K562 (cell line): ENCODE measurements at regions not wholly inside any gene's neighbourhood (a gene's known extent, or its start where the extent isn't known, plus 50 kb on each side); places are given as distances from the start of the nearest gene placed in this dataset.
A peak's percentile ranks its signal among the peaks of the same experiment; 100 is the strongest.

Experiments
- ATAC-seq: fragments of 200-7000 bp; cut with Tn5 transposase; 3 replicates; pipeline ENCODE4 v1.9.1; 2020; ENCODE audit warnings: moderate library complexity
- BruUV-seq: library from RNA; stranded (reverse); fragments of 400-500 nt; replicated peaks from 2 replicates; lab custom pipeline; 2021; lab: Mats Ljungman, UMichigan
- CTCF ChIA-PET: fragments of 300-600 bp; formaldehyde crosslinking; extraction: SDS; loops from one replicate; lab custom pipeline; 2021; ENCODE audit warnings: low intra/inter-chr PET ratio; lab: Yijun Ruan, JAX
- POLR2A ChIA-PET: fragments of 300-600, 350-650 bp; sonication (Branson Sonifier 250); formaldehyde crosslinking; extraction: SDS; loops from one replicate; lab custom pipeline; 2021; ENCODE audit warnings: antibody characterized with exemption, inconsistent platforms; lab: Yijun Ruan, JAX
- DNase-seq, 4 experiments: peaks; one replicate each; pipeline versions ENCODE4 v3.0.0 to v3.0.0-alpha.2; 2011 to 2018; ENCODE audit warnings: low spot score in 3 of 4, mixed read lengths in 3 of 4; ENCODE audit errors: extremely low read depth in 1 of 4
- FAIRE-seq: peaks from 2 replicates; lab custom pipeline; 2011; peaks lifted over from hg19 to GRCh38; lab: Jason Lieb, UNC
- H2AFZ ChIP-seq: 2 replicates; pipeline ENCODE4 v1.6.0; 2011; ENCODE audit warnings: low read depth, low read length, control low read depth, inconsistent platforms
- H3K27ac ChIP-seq: fragments of 200-600 bp; 3 replicates; pipeline ENCODE4 v1.8.0; 2011; ENCODE audit warnings: low read depth, mild to moderate bottlenecking, control low read depth, inconsistent platforms, low read length, moderate library complexity, mixed read lengths; ENCODE audit errors: extremely low read depth
- H3K27me3 ChIP-seq, 2 experiments: fragments of 300-600 bp in 1 of 2; 2 replicates in 1 of 2; 3 replicates in 1 of 2; pipeline versions ENCODE4 v1.6.0 to v1.8.0; 2011; ENCODE audit warnings: inconsistent platforms in 2 of 2, low read length in 2 of 2, mild to moderate bottlenecking in 1 of 2, mixed read lengths in 1 of 2, moderate library complexity in 1 of 2; ENCODE audit not compliant: control insufficient read depth in 2 of 2, insufficient read depth in 2 of 2
- H3K36me3 ChIP-seq: fragments of 300-600 bp; 3 replicates; pipeline ENCODE4 v1.8.0; 2011; ENCODE audit warnings: mild to moderate bottlenecking, low read length, inconsistent platforms; ENCODE audit not compliant: control insufficient read depth, insufficient read depth
- H3K4me1 ChIP-seq, 2 experiments: fragments of 200-600 bp in 1 of 2; replicated peaks in 1 of 2; 2 replicates in 1 of 2; 3 replicates in 1 of 2; pipeline versions ENCODE4 v1.5.1 to v1.8.0; 2011; ENCODE audit warnings: inconsistent platforms in 2 of 2, low read length in 2 of 2, mild to moderate bottlenecking in 1 of 2, mixed read lengths in 1 of 2, moderate library complexity in 1 of 2; ENCODE audit not compliant: control insufficient read depth in 2 of 2, insufficient read depth in 2 of 2
- H3K4me2 ChIP-seq: 2 replicates; pipeline ENCODE4 v1.6.1; 2011; ENCODE audit warnings: low read length, control low read depth, inconsistent platforms, mixed read lengths; ENCODE audit not compliant: insufficient read depth
- H3K4me3 ChIP-seq: fragments of 200-600 bp; sonication (generic), shearing (Covaris generic); 2 replicates; pipeline ENCODE4 v1.5.1; 2016; ENCODE audit warnings: control low read depth, inconsistent platforms
- H3K79me2 ChIP-seq: fragments of 200-600 bp; 3 replicates; pipeline ENCODE4 v1.8.0; 2011; ENCODE audit warnings: low read length, inconsistent platforms; ENCODE audit not compliant: control insufficient read depth, insufficient read depth
- H3K9ac ChIP-seq, 2 experiments: 2 replicates each; pipeline versions ENCODE4 v1.6.0 to v1.6.1; 2011; ENCODE audit warnings: low read depth in 2 of 2, low read length in 2 of 2, control low read depth in 1 of 2, inconsistent platforms in 1 of 2, mild to moderate bottlenecking in 1 of 2, mixed read lengths in 1 of 2; ENCODE audit not compliant: insufficient read depth in 1 of 2
- H3K9me1 ChIP-seq: one replicate; pipeline ENCODE4 v1.6.0; 2011; ENCODE audit warnings: inconsistent platforms, mild to moderate bottlenecking, low read length, moderate library complexity; ENCODE audit not compliant: control insufficient read depth, insufficient read depth
- H3K9me3 ChIP-seq: replicated peaks from 2 replicates; pipeline ENCODE4 v1.5.1; 2011; ENCODE audit warnings: low read depth, low read length, inconsistent platforms; ENCODE audit not compliant: control insufficient read depth, insufficient read depth
- H4K20me1 ChIP-seq: replicated peaks from 2 replicates; pipeline ENCODE4 v1.6.1; 2011; ENCODE audit warnings: low read length, inconsistent platforms, mixed read lengths; ENCODE audit not compliant: control insufficient read depth, insufficient read depth
- CC2D1A ChIP-seq: fragments of 450-650 bp; IDR thresholded peaks from 2 replicates; pipeline ENCODE4 v1.6.1; 2017; ENCODE audit warnings: mild to moderate bottlenecking
- MAFF ChIP-seq: IDR thresholded peaks from 2 replicates; pipeline ENCODE4 v1.6.1; 2012; ENCODE audit warnings: low read length, improper control_type of control experiment
- NFE2L1 ChIP-seq: fragments of 450-650 bp; IDR thresholded peaks from 2 replicates; pipeline ENCODE4 v1.6.1; 2016; ENCODE audit warnings: missing genetic modification characterization, low read depth, mild to moderate bottlenecking, missing compliant biosample characterization, moderate library complexity, borderline replicate concordance
- SP2 ChIP-seq: IDR thresholded peaks from 2 replicates; pipeline ENCODE4 v1.6.1; 2011; ENCODE audit warnings: mild to moderate bottlenecking, low read depth, low read length, moderate library complexity; ENCODE audit not compliant: poor library complexity, severe bottlenecking; ENCODE audit errors: extremely low read depth
- TAF9B ChIP-seq: fragments of 450-650 bp; IDR thresholded peaks from 2 replicates; pipeline ENCODE4 v1.6.1; 2018; ENCODE audit warnings: mild to moderate bottlenecking; ENCODE audit not compliant: partially characterized antibody
- XRCC5 ChIP-seq: fragments of 200-400 bp; formaldehyde crosslinking; IDR thresholded peaks from 2 replicates; pipeline ENCODE4 v1.6.1; 2017; ENCODE audit warnings: low read depth, mild to moderate bottlenecking, low read length
- ZNF316 ChIP-seq: fragments of 450-650 bp; IDR thresholded peaks from 2 replicates; pipeline ENCODE4 v1.6.1; 2016
- ZNF584 ChIP-seq: fragments of 200-800 bp; sonication (Bioruptor generic); IDR thresholded peaks from 2 replicates; pipeline ENCODE4 v1.6.1; 2016; ENCODE audit warnings: low read depth, mild to moderate bottlenecking, missing genetic modification characterization, missing compliant biosample characterization
- WGBS: fragments of 100-300 bp; shearing (Covaris generic); methylation state at CpG from one replicate; pipeline ENCODE4 v1.1.6; 2016; ENCODE audit warnings: low coverage, mixed read lengths; ENCODE audit not compliant: insufficient coverage; ENCODE audit errors: missing lambda C conversion rate; 5-methylcytosine and 5-hydroxymethylcytosine counted together
- in situ Hi-C: fragments of 300-500 bp; cut with MboI; formaldehyde crosslinking; loops from 4 replicates; pipeline ENCODE4 v1.15.0; 2018; ENCODE audit warnings: inconsistent platforms, mixed read lengths
- intact Hi-C: fragments of 100-400 bp; cut with micrococcal nuclease; formaldehyde crosslinking; loops from 2 replicates; pipeline ENCODE4 v1.14.2; 2022
- TF ChIP-seq, protein P1 (sequence below): sonication (generic); formaldehyde crosslinking; IDR thresholded peaks from 2 replicates; pipeline ENCODE4 v1.8.1; 2022; ENCODE audit warnings: missing genetic modification reagents
- TF ChIP-seq, protein P2 (sequence below), 2 experiments: fragments of 450-650 bp in 1 of 2; IDR thresholded peaks; 2 replicates each; pipeline ENCODE4 v1.6.1; 2011 to 2017; ENCODE audit warnings: low read depth in 2 of 2, antibody characterized with exemption in 1 of 2, borderline replicate concordance in 1 of 2, low read length in 1 of 2, mild to moderate bottlenecking in 1 of 2, mixed read lengths in 1 of 2; ENCODE audit not compliant: control insufficient read depth in 1 of 2

- DNase-seq, result no peak
- Histone ChIP-seq H3K9me1 (no peaks in the 10 kb centered on the region), H3K9me3 (no peaks in the 10 kb centered on the region), H4K20me1 (no peaks in the 10 kb centered on the region), H3K4me1 (no peaks in the 10 kb centered on the region), H3K4me3 (no peak overlapping the region), H3K9ac (no peak overlapping the region), H3K27me3 (peaks cover 0 to 6% of the 10 kb centered on the region in 2 experiments; a peak in 2 of 5 replicates), H3K27ac (no peak overlapping the region), H3K79me2 (no peaks in the 10 kb centered on the region), H3K36me3 (no peaks in the 10 kb centered on the region), H2AFZ (no peak overlapping the region), H3K4me2 (no peak overlapping the region)
- FAIRE-seq, result no peak
- intact Hi-C loops (no loop called here), in situ Hi-C loops (no loop called here)
- ChIA-PET CTCF (no interaction called here), POLR2A (no interaction called here)
- TF ChIP-seq ZNF584 (CRISPR knock-in tag), result no peak
- TF ChIP-seq MAFF, result 0 out of 2 replicates have a peak, but pooled peaks have one; percentile 9
- peak; percentile 13; the same call in 1 of the 2 replicates for TF ChIP-seq ZNF316
- 0% methylated on average over 1 of the region's 1 CpG for WGBS
- ATAC-seq, result no peak
- no TSS peak for BruUV-seq
Observed at GRCh38 chr10:94208315-94208714, 154.4 kb downstream of the NOC3L start.

DNA sequence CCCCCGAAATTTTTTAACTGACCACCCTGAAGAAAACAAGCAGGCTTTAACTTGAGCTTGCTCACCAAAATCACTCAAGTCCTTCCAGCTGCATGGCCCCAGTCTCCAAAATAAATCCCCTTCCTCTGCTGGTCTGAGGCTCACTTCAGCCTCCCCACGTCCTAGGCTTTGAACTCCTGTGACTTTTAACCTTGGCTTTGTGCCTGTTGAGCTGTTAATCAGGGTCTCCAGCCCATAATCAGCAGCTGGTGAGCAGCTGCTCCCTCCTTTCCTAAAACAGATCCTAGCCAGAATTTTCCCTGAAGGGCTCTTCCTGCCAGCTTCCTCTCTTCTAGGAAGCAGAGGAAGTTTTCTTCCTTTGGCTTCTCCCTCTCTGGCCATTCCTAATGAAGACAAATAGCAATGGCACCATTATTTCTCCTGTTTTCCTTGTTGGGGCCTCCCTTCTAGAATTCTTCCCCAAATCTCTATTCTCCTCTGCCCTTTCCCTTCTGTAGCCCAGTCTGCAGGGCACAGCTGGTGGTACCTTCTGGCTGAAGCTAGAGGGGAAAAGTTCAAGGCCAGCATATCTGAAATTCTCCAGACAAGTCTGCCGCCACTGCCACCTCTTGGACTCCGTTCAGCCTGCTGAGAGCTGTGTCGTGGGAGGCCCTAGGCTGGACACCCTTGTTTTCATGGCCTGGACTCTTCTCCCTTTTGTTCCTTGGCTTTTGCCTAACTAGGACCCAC is 152.1 kb downstream of the NOC3L start:
- CTCF ChIA-PET, result no interaction called here
- no peak for DNase-seq
- no TSS peak for BruUV-seq
- TF ChIP-seq XRCC5 (no peak), NFE2L1 (tag) (no peak), SP2 (no peak), CC2D1A (no peak), TAF9B (no peak)
- TF ChIP-seq, protein P1, sequence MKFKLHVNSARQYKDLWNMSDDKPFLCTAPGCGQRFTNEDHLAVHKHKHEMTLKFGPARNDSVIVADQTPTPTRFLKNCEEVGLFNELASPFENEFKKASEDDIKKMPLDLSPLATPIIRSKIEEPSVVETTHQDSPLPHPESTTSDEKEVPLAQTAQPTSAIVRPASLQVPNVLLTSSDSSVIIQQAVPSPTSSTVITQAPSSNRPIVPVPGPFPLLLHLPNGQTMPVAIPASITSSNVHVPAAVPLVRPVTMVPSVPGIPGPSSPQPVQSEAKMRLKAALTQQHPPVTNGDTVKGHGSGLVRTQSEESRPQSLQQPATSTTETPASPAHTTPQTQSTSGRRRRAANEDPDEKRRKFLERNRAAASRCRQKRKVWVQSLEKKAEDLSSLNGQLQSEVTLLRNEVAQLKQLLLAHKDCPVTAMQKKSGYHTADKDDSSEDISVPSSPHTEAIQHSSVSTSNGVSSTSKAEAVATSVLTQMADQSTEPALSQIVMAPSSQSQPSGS (CRISPR knock-in tag), result no peak
- TF ChIP-seq, protein P2, sequence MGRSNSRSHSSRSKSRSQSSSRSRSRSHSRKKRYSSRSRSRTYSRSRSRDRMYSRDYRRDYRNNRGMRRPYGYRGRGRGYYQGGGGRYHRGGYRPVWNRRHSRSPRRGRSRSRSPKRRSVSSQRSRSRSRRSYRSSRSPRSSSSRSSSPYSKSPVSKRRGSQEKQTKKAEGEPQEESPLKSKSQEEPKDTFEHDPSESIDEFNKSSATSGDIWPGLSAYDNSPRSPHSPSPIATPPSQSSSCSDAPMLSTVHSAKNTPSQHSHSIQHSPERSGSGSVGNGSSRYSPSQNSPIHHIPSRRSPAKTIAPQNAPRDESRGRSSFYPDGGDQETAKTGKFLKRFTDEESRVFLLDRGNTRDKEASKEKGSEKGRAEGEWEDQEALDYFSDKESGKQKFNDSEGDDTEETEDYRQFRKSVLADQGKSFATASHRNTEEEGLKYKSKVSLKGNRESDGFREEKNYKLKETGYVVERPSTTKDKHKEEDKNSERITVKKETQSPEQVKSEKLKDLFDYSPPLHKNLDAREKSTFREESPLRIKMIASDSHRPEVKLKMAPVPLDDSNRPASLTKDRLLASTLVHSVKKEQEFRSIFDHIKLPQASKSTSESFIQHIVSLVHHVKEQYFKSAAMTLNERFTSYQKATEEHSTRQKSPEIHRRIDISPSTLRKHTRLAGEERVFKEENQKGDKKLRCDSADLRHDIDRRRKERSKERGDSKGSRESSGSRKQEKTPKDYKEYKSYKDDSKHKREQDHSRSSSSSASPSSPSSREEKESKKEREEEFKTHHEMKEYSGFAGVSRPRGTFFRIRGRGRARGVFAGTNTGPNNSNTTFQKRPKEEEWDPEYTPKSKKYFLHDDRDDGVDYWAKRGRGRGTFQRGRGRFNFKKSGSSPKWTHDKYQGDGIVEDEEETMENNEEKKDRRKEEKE (IDR thresholded peaks at IDR 0.05; ENCODE audit: borderline replicate concordance in 1 of 2, control insufficient read depth in 1 of 2, low read depth in 2 of 2, low read length in 1 of 2), result no peak

More for the DNA sequence above, 152.1 kb downstream of the NOC3L start:
- WGBS, result 9% methylated on average over 5 of the region's 5 CpGs
- Histone ChIP-seq H3K9me1 (no peaks in the 10 kb centered on the region), H3K4me2 (no peak overlapping the region), H4K20me1 (no peaks in the 10 kb centered on the region), H3K27me3 (peaks cover 0 to 12% of the 10 kb centered on the region in 2 experiments; a peak in 2 of 5 replicates), H3K79me2 (no peaks in the 10 kb centered on the region), H3K9me3 (no peaks in the 10 kb centered on the region), H3K4me3 (no peak overlapping the region), H3K27ac (no peak overlapping the region), H2AFZ (no peak overlapping the region), H3K4me1 (no peaks in the 10 kb centered on the region), H3K36me3 (no peaks in the 10 kb centered on the region), H3K9ac (no peak overlapping the region)
- ATAC-seq, result no peak
- no peak for FAIRE-seq
- POLR2A ChIA-PET, result no interaction called here
- intact Hi-C loops (no loop called here), in situ Hi-C loops (no loop called here)
